Subcutaneous abdominal adipose tissue (tissue), 5 donors: ENCODE measurements at regions not wholly inside any gene's neighbourhood (a gene's known extent, or its start where the extent isn't known, plus 50 kb on each side); places are given as distances from the start of the nearest gene placed in this dataset.
"Not testable (repeated sequence)": the region's sequence is repeated elsewhere in the genome, so short reads cannot be mapped to it uniquely, and the experiment has no call there.

Experiments used
- H3K27ac ChIP-seq: one replicate; pipeline ENCODE4 v1.7.0; 2013; ENCODE audit warnings: low read depth, mild to moderate bottlenecking, inconsistent platforms, low read length, moderate library complexity
- H3K27me3 ChIP-seq, 5 donors: one replicate each; pipeline ENCODE4 v1.7.0; 2013; ENCODE audit warnings: low read length in 5 of 5, inconsistent platforms in 1 of 5; ENCODE audit not compliant: control insufficient read depth in 5 of 5, insufficient read depth in 4 of 5
- H3K36me3 ChIP-seq, 5 donors: one replicate each; pipeline ENCODE4 v1.7.0; 2013; ENCODE audit warnings: low read length in 5 of 5; ENCODE audit not compliant: control insufficient read depth in 5 of 5, insufficient read depth in 5 of 5
- H3K4me1 ChIP-seq, 5 donors: one replicate each; pipeline ENCODE4 v1.7.0; 2013; ENCODE audit warnings: low read length in 5 of 5, mild to moderate bottlenecking in 3 of 5, moderate library complexity in 1 of 5; ENCODE audit not compliant: control insufficient read depth in 5 of 5, insufficient read depth in 5 of 5
- H3K4me3 ChIP-seq, 5 donors: one replicate each; pipeline ENCODE4 v1.7.0; 2013; ENCODE audit warnings: low read length in 5 of 5, low read depth in 1 of 5
- H3K9ac ChIP-seq, 5 donors: one replicate each; pipeline ENCODE4 v1.7.0; 2013; ENCODE audit warnings: low read length in 5 of 5, mild to moderate bottlenecking in 4 of 5, moderate library complexity in 3 of 5
- H3K9me3 ChIP-seq, 5 donors: one replicate each; pipeline ENCODE4 v1.7.0; 2013; ENCODE audit warnings: low read length in 5 of 5; ENCODE audit not compliant: control insufficient read depth in 5 of 5
- donor health status: healthy.
- donor health status: healthy.
- donor health status: healthy.
- donor health status: healthy.
- donor health status: healthy.

GRCh38 chr12:60236416-60236815 is 640.6 kb downstream of the SLC16A7 start:
- not testable (repeated sequence) for H3K9me3 ChIP-seq, H3K36me3 ChIP-seq, H3K27me3 ChIP-seq, H3K27ac ChIP-seq, H3K9ac ChIP-seq, H3K4me3 ChIP-seq, H3K4me1 ChIP-seq

- Histone ChIP-seq H3K9ac (no peak overlapping the region), H3K4me3 (no peak overlapping the region), H3K9me3 (peaks cover 0 to 3% (median 2%) of the 10 kb centered on the region in 5 donors), H3K27ac (no peak overlapping the region), H3K27me3 (no peaks in the 10 kb centered on the region), H3K36me3 (no peaks in the 10 kb centered on the region), H3K4me1 (no peaks in the 10 kb centered on the region)
These were observed 645.1 kb downstream of the SLC16A7 start for GRCh38 chr12:60240891-60241290.

GRCh38 chr12:60251091-60251490 is 655.3 kb downstream of the SLC16A7 start:
- no peak overlapping the region for H3K4me3 ChIP-seq
- H3K4me1 ChIP-seq: no peaks in the 10 kb centered on the region
- H3K27ac ChIP-seq: no peak overlapping the region
- no peak overlapping the region for H3K9ac ChIP-seq
- H3K36me3 ChIP-seq: no peaks in the 10 kb centered on the region
- no peaks in the 10 kb centered on the region for H3K27me3 ChIP-seq
- no peaks in the 10 kb centered on the region for H3K9me3 ChIP-seq

- no peaks in the 10 kb centered on the region for H3K4me1 ChIP-seq
These were observed 656.7 kb downstream of the SLC16A7 start for GRCh38 chr12:60252359-60253096.

GRCh38 chr12:60255044-60255443 is 659.2 kb downstream of the SLC16A7 start:
- no peaks in the 10 kb centered on the region for H3K4me1 ChIP-seq
- H3K9me3 ChIP-seq: no peaks in the 10 kb centered on the region
- no peak overlapping the region for H3K9ac ChIP-seq
- H3K27me3 ChIP-seq: no peaks in the 10 kb centered on the region
- no peak overlapping the region for H3K27ac ChIP-seq
- H3K36me3 ChIP-seq: no peaks in the 10 kb centered on the region
- no peak overlapping the region for H3K4me3 ChIP-seq

More at GRCh38 chr12:60252359-60253096, 656.7 kb downstream of the SLC16A7 start:
- H3K4me3 ChIP-seq: no peak overlapping the region
- H3K27me3 ChIP-seq: no peaks in the 10 kb centered on the region
- H3K36me3 ChIP-seq: no peaks in the 10 kb centered on the region
- no peak overlapping the region for H3K27ac ChIP-seq
- H3K9ac ChIP-seq: no peak overlapping the region
- H3K9me3 ChIP-seq: no peaks in the 10 kb centered on the region

GRCh38 chr12:60257063-60257462 is 661.2 kb downstream of the SLC16A7 start:
- no peak overlapping the region for H3K27ac ChIP-seq
- H3K9me3 ChIP-seq: no peaks in the 10 kb centered on the region
- no peaks in the 10 kb centered on the region for H3K36me3 ChIP-seq
- no peak overlapping the region for H3K4me3 ChIP-seq
- H3K27me3 ChIP-seq: no peaks in the 10 kb centered on the region
- H3K9ac ChIP-seq: no peak overlapping the region
- H3K4me1 ChIP-seq: no peaks in the 10 kb centered on the region

GRCh38 chr12:60259225-60259624 is 663.4 kb downstream of the SLC16A7 start:
- H3K27ac ChIP-seq: no peak overlapping the region
- no peak overlapping the region for H3K4me3 ChIP-seq
- H3K9me3 ChIP-seq: no peaks in the 10 kb centered on the region
- no peaks in the 10 kb centered on the region for H3K36me3 ChIP-seq
- no peaks in the 10 kb centered on the region for H3K27me3 ChIP-seq
- H3K4me1 ChIP-seq: no peaks in the 10 kb centered on the region
- no peak overlapping the region for H3K9ac ChIP-seq

GRCh38 chr12:60262378-60262777 is 666.5 kb downstream of the SLC16A7 start:
- Histone ChIP-seq H3K9me3 (no peaks in the 10 kb centered on the region), H3K4me1 (no peaks in the 10 kb centered on the region), H3K27ac (no peak overlapping the region), H3K27me3 (no peaks in the 10 kb centered on the region), H3K9ac (no peak overlapping the region), H3K36me3 (no peaks in the 10 kb centered on the region), H3K4me3 (no peak overlapping the region)

GRCh38 chr12:60263161-60263560 is 667.3 kb downstream of the SLC16A7 start:
- H3K9ac ChIP-seq: no peak overlapping the region
- no peaks in the 10 kb centered on the region for H3K4me1 ChIP-seq

GRCh38 chr12:60263836-60264493 is 668.1 kb downstream of the SLC16A7 start:
- H3K4me3 ChIP-seq: no peak overlapping the region
- H3K9me3 ChIP-seq: no peaks in the 10 kb centered on the region
- H3K4me1 ChIP-seq: no peaks in the 10 kb centered on the region
- no peaks in the 10 kb centered on the region for H3K36me3 ChIP-seq
- no peaks in the 10 kb centered on the region for H3K27me3 ChIP-seq
- no peak overlapping the region for H3K9ac ChIP-seq
- H3K27ac ChIP-seq: no peak overlapping the region

More at GRCh38 chr12:60263161-60263560, 667.3 kb downstream of the SLC16A7 start:
- Histone ChIP-seq H3K36me3 (no peaks in the 10 kb centered on the region), H3K9me3 (no peaks in the 10 kb centered on the region), H3K27ac (no peak overlapping the region), H3K4me3 (no peak overlapping the region), H3K27me3 (no peaks in the 10 kb centered on the region)
